GM23338 (cell line): ENCODE measurements at regions not wholly inside any gene's neighbourhood (a gene's known extent, or its start where the extent isn't known, plus 50 kb on each side); places are given as distances from the start of the nearest gene placed in this dataset.

Experiments used
- ATAC-seq: fragments of 200-7000 bp; cut with Tn5 transposase; 3 replicates; pipeline ENCODE4 v1.9.1; 2020
- DNase-seq: peaks from one replicate; pipeline ENCODE4 v3.0.0-alpha.2; 2015; ENCODE audit warnings: low spot score
- H2AFZ ChIP-seq: fragments of 200-600 bp; sonication (generic); 2 replicates; pipeline ENCODE4 v1.8.0; 2016; ENCODE audit warnings: antibody characterized with exemption, mild to moderate bottlenecking, moderate library complexity
- H3F3A ChIP-seq: fragments of 200-600 bp; sonication (generic); replicated peaks from 2 replicates; pipeline ENCODE4 v1.8.0; 2017; ENCODE audit warnings: antibody characterized with exemption, mixed run types, low read depth
- H3K27ac ChIP-seq: fragments of 200-600 bp; sonication (generic); 2 replicates; pipeline ENCODE4 v1.6.1; 2016; ENCODE audit warnings: low read depth
- H3K27me3 ChIP-seq: fragments of 200-600 bp; sonication (generic); 2 replicates; pipeline ENCODE4 v1.8.0; 2016; ENCODE audit warnings: mild to moderate bottlenecking, mixed run types, moderate library complexity; ENCODE audit not compliant: insufficient read depth
- H3K36me3 ChIP-seq: fragments of 200-600 bp; sonication (generic); 2 replicates; pipeline ENCODE4 v1.8.0; 2016; ENCODE audit warnings: mild to moderate bottlenecking; ENCODE audit not compliant: insufficient read depth
- H3K4me1 ChIP-seq: fragments of 200-600 bp; sonication (generic); 2 replicates; pipeline ENCODE4 v1.8.0; 2016; ENCODE audit warnings: mild to moderate bottlenecking, moderate library complexity; ENCODE audit not compliant: insufficient read depth
- H3K4me2 ChIP-seq: fragments of 200-600 bp; sonication (generic); 2 replicates; pipeline ENCODE4 v1.7.1; 2017; ENCODE audit warnings: mixed run types
- H3K4me3 ChIP-seq: fragments of 200-600 bp; sonication (generic); 2 replicates; pipeline ENCODE4 v1.6.1; 2016; ENCODE audit warnings: mixed run types
- H3K79me2 ChIP-seq: fragments of 200-600 bp; sonication (generic); replicated peaks from 2 replicates; pipeline ENCODE4 v1.8.0; 2017; ENCODE audit warnings: mild to moderate bottlenecking; ENCODE audit not compliant: insufficient read depth
- H3K9me2 ChIP-seq: fragments of 200-600 bp; sonication (generic); 2 replicates; pipeline ENCODE4 v1.8.0; 2017; ENCODE audit not compliant: insufficient read depth
- H4K20me1 ChIP-seq: fragments of 200-600 bp; sonication (generic); replicated peaks from 2 replicates; pipeline ENCODE4 v1.8.0; 2017; ENCODE audit warnings: mild to moderate bottlenecking; ENCODE audit not compliant: insufficient read depth
- H3K27ac Mint-ChIP-seq: 2 replicates; pipeline ENCODE4 v1.8.0; 2020; ENCODE audit warnings: inconsistent platforms, mild to moderate bottlenecking, moderate library complexity, mixed read lengths
- H3K27me3 Mint-ChIP-seq: 3 replicates; pipeline ENCODE4 v1.8.0; 2022; ENCODE audit warnings: low read depth, mild to moderate bottlenecking, moderate library complexity, mixed read lengths, inconsistent platforms; ENCODE audit not compliant: insufficient read depth, poor library complexity
- H3K36me3 Mint-ChIP-seq: 3 replicates; pipeline ENCODE4 v1.8.0; 2021; ENCODE audit warnings: low read depth, mild to moderate bottlenecking, inconsistent platforms, moderate library complexity, mixed read lengths
- H3K4me1 Mint-ChIP-seq: 3 replicates; pipeline ENCODE4 v1.8.0; 2020; ENCODE audit warnings: mild to moderate bottlenecking, inconsistent platforms, mixed read lengths
- H3K4me3 Mint-ChIP-seq: 3 replicates; pipeline ENCODE4 v1.8.0; 2021; ENCODE audit warnings: moderate library complexity, mild to moderate bottlenecking, inconsistent platforms, mixed read lengths
- H3K9me3 Mint-ChIP-seq: 3 replicates; pipeline ENCODE4 v1.8.0; 2020; ENCODE audit warnings: moderate library complexity, mild to moderate bottlenecking, inconsistent platforms, mixed read lengths
- CREB1 ChIP-seq: fragments of 250-450 bp; sonication (Bioruptor Pico); IDR thresholded peaks from 2 replicates; pipeline ENCODE4 v1.5.0; 2020; ENCODE audit warnings: low read depth, mild to moderate bottlenecking, moderate library complexity
- ETS1 ChIP-seq: IDR thresholded peaks from 2 replicates; pipeline ENCODE4 v1.6.1; 2016; ENCODE audit warnings: antibody characterized with exemption
- EZH2phosphoT487 ChIP-seq: fragments of 200-600 bp; sonication (generic); IDR thresholded peaks from one replicate; pipeline ENCODE4 v1.8.1; 2018; ENCODE audit warnings: antibody characterized with exemption; ENCODE audit not compliant: unreplicated experiment
- JUNB ChIP-seq: IDR thresholded peaks from one replicate; pipeline ENCODE4 v1.6.1; 2016; ENCODE audit warnings: antibody characterized with exemption; ENCODE audit not compliant: unreplicated experiment
- NANOG ChIP-seq: IDR thresholded peaks from 2 replicates; pipeline ENCODE4 v1.6.1; 2016; ENCODE audit warnings: antibody characterized with exemption, borderline replicate concordance
- REST ChIP-seq: IDR thresholded peaks from one replicate; pipeline ENCODE4 v1.6.1; 2018; ENCODE audit warnings: antibody characterized with exemption; ENCODE audit not compliant: unreplicated experiment
- STAT1 ChIP-seq: IDR thresholded peaks from one replicate; pipeline ENCODE4 v1.6.1; 2016; ENCODE audit warnings: antibody characterized with exemption; ENCODE audit not compliant: unreplicated experiment
- ZNF114 ChIP-seq: fragments of 250-450 bp; sonication (Bioruptor Pico); IDR thresholded peaks from 2 replicates; pipeline ENCODE4 v1.5.0; 2020; ENCODE audit warnings: mild to moderate bottlenecking, moderate library complexity
- ZNF462 ChIP-seq: fragments of 250-450 bp; sonication (Bioruptor Pico); IDR thresholded peaks from 2 replicates; pipeline ENCODE4 v1.5.0; 2020; ENCODE audit warnings: mild to moderate bottlenecking, moderate library complexity

- H3K4me3 ChIP-seq = no peak overlapping the region
- H3K4me1 ChIP-seq = no peaks in the 10 kb centered on the region
- H3F3A ChIP-seq = no peaks in the 10 kb centered on the region
- Mint-ChIP-seq H3K27ac (no peak overlapping the region; the same call in 1 of the 2 replicates), H3K4me3 (no peak overlapping the region), H3K4me1 (peaks cover 4% of the 10 kb centered on the region), H3K27me3 (no peaks in the 10 kb centered on the region), H3K36me3 (no peaks in the 10 kb centered on the region; the same call in 2 of the 3 replicates), H3K9me3 (no peaks in the 10 kb centered on the region)
- H2AFZ ChIP-seq = peak overlapping the region; percentile 39; the same call in 1 of the 2 replicates
- no peaks in the 10 kb centered on the region for H3K36me3 ChIP-seq
- no peaks in the 10 kb centered on the region for H3K27me3 ChIP-seq
- ATAC-seq (no peak), DNase-seq (no peak)
- H3K79me2 ChIP-seq = no peaks in the 10 kb centered on the region
- H3K27ac ChIP-seq = no peak overlapping the region
- no peak for TF ChIP-seq EZH2phosphoT487
- TF ChIP-seq ETS1 = no peak
- no peak for TF ChIP-seq NANOG
- TF ChIP-seq STAT1 = no peak
- no peak for TF ChIP-seq ZNF462 (CRISPR knock-in tag)
- no peak for TF ChIP-seq CREB1 (CRISPR knock-in tag)
- TF ChIP-seq REST = no peak
- TF ChIP-seq JUNB = no peak
- no peak for TF ChIP-seq ZNF114 (CRISPR knock-in tag)
- no peak overlapping the region for H3K4me2 ChIP-seq
- H3K9me2 ChIP-seq = peaks cover 18% of the 10 kb centered on the region
- H4K20me1 ChIP-seq = no peaks in the 10 kb centered on the region
Observed at GRCh38 chr1:95321531-95321930, 87.5 kb downstream of the RWDD3 start.
